OCI-LY3 (cell line): ENCODE measurements at regions not wholly inside any gene's neighbourhood (a gene's known extent, or its start where the extent isn't known, plus 50 kb on each side); places are given as distances from the start of the nearest gene placed in this dataset.
"Not testable (repeated sequence)": the region's sequence is repeated elsewhere in the genome, so short reads cannot be mapped to it uniquely, and the experiment has no call there.

ENCODE experiments used
- H2AFZ ChIP-seq: fragments of 200-600, 300-600 bp; shearing (Covaris generic); 2 replicates; pipeline ENCODE4 v1.6.0; 2014; ENCODE audit warnings: antibody characterized with exemption, low read depth, low read length
- H3K27ac ChIP-seq: fragments of 200-600, 300-600 bp; sonication (generic); 2 replicates; pipeline ENCODE4 v1.5.1; 2014; ENCODE audit warnings: mild to moderate bottlenecking, low read length, moderate library complexity, mixed read lengths
- H3K27me3 ChIP-seq: fragments of 200-600, 300-600 bp; sonication (generic); 2 replicates; pipeline ENCODE4 v1.6.1; 2014; ENCODE audit warnings: low read depth, low read length, mixed read lengths
- H3K36me3 ChIP-seq: fragments of 200-600, 300-600 bp; sonication (generic); replicated peaks from 2 replicates; pipeline ENCODE3; 2014; ENCODE audit warnings: low read depth, low read length, mixed read lengths
- H3K4me1 ChIP-seq: fragments of 300-600, 200-600 bp; sonication (generic); 2 replicates; pipeline ENCODE4 v1.6.1; 2014; ENCODE audit warnings: low read length, mixed read lengths
- H3K4me2 ChIP-seq: fragments of 200-600, 300-600 bp; sonication (generic); 2 replicates; pipeline ENCODE4 v1.6.1; 2014; ENCODE audit warnings: low read length, mixed read lengths
- H3K4me3 ChIP-seq: fragments of 300-600, 200-600 bp; sonication (generic); 2 replicates; pipeline ENCODE4 v1.5.1; 2014; ENCODE audit warnings: antibody characterized with exemption, mild to moderate bottlenecking, low read length, moderate library complexity
- H3K79me2 ChIP-seq: fragments of 300-600, 200-600 bp; shearing (Covaris generic); 2 replicates; pipeline ENCODE4 v1.6.1; 2014; ENCODE audit warnings: mild to moderate bottlenecking, low read length, mixed read lengths
- H3K9ac ChIP-seq: fragments of 300-600, 200-600 bp; shearing (Covaris generic); 2 replicates; pipeline ENCODE4 v1.6.0; 2014; ENCODE audit warnings: mild to moderate bottlenecking, low read length, moderate library complexity
- H3K9me3 ChIP-seq: fragments of 200-600, 300-600 bp; shearing (Covaris generic); 2 replicates; pipeline ENCODE4 v1.6.1; 2014; ENCODE audit warnings: low read length, mixed read lengths; ENCODE audit not compliant: insufficient read depth
- H4K20me1 ChIP-seq: fragments of 200-600, 300-600 bp; sonication (generic); 2 replicates; pipeline ENCODE4 v1.6.1; 2016; ENCODE audit warnings: low read length, mixed read lengths; ENCODE audit not compliant: insufficient read depth
- EZH2phosphoT487 ChIP-seq: fragments of 200-600 bp; shearing (Covaris generic); IDR thresholded peaks from 2 replicates; pipeline ENCODE4 v1.6.1; 2018; ENCODE audit warnings: antibody characterized with exemption, mixed run types, low read depth
- TF ChIP-seq, protein P1 (sequence below): fragments of 200-600, 300-600 bp; sonication (generic); IDR thresholded peaks from 2 replicates; pipeline ENCODE4 v1.5.1; 2014; ENCODE audit warnings: antibody characterized with exemption, low read length, low read depth

DNA sequence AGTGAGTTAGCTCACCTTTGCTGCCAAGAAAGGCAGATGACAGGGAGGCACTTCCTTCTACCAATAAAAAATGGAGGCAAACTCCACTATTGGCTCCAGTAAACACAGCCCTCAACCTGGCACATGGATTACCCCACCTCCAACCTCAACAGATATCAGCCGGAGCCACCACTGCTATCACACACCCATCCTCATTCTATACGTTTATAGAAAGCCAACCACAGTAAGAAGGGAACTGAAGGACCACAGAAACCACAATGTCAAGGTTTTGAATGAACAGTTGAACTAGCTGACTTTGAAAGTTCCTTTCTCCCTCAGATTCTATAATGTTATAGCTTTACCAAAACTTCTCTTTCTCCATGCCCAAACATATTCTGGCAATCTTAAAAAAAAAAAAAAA is 526.2 kb downstream of the UQCRFS1 start:
- Histone ChIP-seq H3K9ac (no peak overlapping the region), H3K4me1 (no peaks in the 10 kb centered on the region), H3K79me2 (no peaks in the 10 kb centered on the region), H3K27me3 (no peaks in the 10 kb centered on the region), H2AFZ (no peak overlapping the region), H3K36me3 (no peaks in the 10 kb centered on the region), H3K27ac (no peak overlapping the region), H3K4me2 (no peak overlapping the region), H3K9me3 (no peaks in the 10 kb centered on the region), H3K4me3 (no peak overlapping the region), H4K20me1 (no peaks in the 10 kb centered on the region)
- TF ChIP-seq, protein P1, sequence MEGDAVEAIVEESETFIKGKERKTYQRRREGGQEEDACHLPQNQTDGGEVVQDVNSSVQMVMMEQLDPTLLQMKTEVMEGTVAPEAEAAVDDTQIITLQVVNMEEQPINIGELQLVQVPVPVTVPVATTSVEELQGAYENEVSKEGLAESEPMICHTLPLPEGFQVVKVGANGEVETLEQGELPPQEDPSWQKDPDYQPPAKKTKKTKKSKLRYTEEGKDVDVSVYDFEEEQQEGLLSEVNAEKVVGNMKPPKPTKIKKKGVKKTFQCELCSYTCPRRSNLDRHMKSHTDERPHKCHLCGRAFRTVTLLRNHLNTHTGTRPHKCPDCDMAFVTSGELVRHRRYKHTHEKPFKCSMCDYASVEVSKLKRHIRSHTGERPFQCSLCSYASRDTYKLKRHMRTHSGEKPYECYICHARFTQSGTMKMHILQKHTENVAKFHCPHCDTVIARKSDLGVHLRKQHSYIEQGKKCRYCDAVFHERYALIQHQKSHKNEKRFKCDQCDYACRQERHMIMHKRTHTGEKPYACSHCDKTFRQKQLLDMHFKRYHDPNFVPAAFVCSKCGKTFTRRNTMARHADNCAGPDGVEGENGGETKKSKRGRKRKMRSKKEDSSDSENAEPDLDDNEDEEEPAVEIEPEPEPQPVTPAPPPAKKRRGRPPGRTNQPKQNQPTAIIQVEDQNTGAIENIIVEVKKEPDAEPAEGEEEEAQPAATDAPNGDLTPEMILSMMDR = no peak
- TF ChIP-seq EZH2phosphoT487 = no peak

GRCh38 chr19:28685802-28686201 is 527.1 kb downstream of the UQCRFS1 start:
- no peaks in the 10 kb centered on the region for H3K4me1 ChIP-seq
- no peaks in the 10 kb centered on the region for H3K79me2 ChIP-seq
- H3K9ac ChIP-seq = no peak overlapping the region
- no peaks in the 10 kb centered on the region for H3K36me3 ChIP-seq
- no peak overlapping the region for H2AFZ ChIP-seq
- H3K27me3 ChIP-seq = no peaks in the 10 kb centered on the region
- no peak for TF ChIP-seq EZH2phosphoT487
- TF ChIP-seq, protein P1 = no peak
- H3K27ac ChIP-seq = no peak overlapping the region
- H4K20me1 ChIP-seq = no peaks in the 10 kb centered on the region
- H3K4me2 ChIP-seq = no peak overlapping the region
- no peak overlapping the region for H3K4me3 ChIP-seq
- H3K9me3 ChIP-seq = no peaks in the 10 kb centered on the region

GRCh38 chr19:28685077-28685476 is 527.9 kb downstream of the UQCRFS1 start:
- not testable (repeated sequence) for H3K36me3 ChIP-seq, H3K9ac ChIP-seq, H3K27me3 ChIP-seq, H3K79me2 ChIP-seq, H3K4me1 ChIP-seq, H3K27ac ChIP-seq, H2AFZ ChIP-seq, H3K9me3 ChIP-seq, H3K4me2 ChIP-seq, H4K20me1 ChIP-seq, H3K4me3 ChIP-seq

DNA sequence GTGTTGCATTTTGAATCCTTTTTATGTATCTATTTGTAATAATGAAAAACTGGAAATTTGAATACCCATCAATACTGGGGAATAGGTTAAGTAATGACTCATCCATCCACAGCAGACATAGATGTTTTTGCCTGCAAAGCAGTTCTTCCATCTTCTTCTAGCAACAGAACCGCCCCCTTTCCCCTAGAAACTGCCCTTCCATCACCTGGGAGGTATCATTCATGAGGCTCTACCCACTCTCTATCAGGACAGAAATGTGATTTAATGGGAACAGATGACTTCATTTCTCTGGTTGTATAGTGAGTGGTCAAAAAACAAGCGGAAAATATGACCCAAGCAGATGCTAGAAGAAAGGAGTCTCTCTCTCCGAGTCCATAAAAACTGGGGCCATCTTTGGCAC is 532.8 kb downstream of the UQCRFS1 start:
- H3K27ac ChIP-seq = no peak overlapping the region
- H3K4me2 ChIP-seq = no peak overlapping the region
- H3K9ac ChIP-seq = no peak overlapping the region
- no peaks in the 10 kb centered on the region for H3K9me3 ChIP-seq
- no peaks in the 10 kb centered on the region for H3K36me3 ChIP-seq
- no peak overlapping the region for H2AFZ ChIP-seq
- H3K4me3 ChIP-seq = no peak overlapping the region
- H4K20me1 ChIP-seq = no peaks in the 10 kb centered on the region
- H3K27me3 ChIP-seq = no peaks in the 10 kb centered on the region
- H3K4me1 ChIP-seq = no peaks in the 10 kb centered on the region
- TF ChIP-seq, protein P1 = no peak
- no peak for TF ChIP-seq EZH2phosphoT487
- H3K79me2 ChIP-seq = no peaks in the 10 kb centered on the region

DNA sequence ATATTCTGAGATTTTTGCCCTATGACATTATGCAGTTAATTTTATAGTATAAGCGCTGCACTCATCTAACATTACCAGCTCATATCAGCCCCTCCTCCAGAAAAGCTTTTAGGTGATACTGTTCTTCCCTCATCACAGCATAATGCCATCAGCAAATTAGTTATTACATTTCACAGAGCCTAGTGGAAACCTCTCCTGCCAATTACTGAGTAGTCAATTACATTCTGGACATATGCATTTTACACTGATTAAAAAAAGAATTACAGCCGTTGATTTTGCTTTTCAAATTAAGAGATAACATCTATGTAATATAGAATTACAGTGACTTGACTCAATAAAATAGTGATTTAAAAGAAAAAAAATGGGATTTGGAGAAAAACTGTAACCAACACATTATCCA is 542.1 kb downstream of the UQCRFS1 start:
- no peak overlapping the region for H3K4me3 ChIP-seq
- H3K9me3 ChIP-seq = peaks cover 25% of the 10 kb centered on the region
- H3K4me2 ChIP-seq = no peak overlapping the region
- no peaks in the 10 kb centered on the region for H3K36me3 ChIP-seq
- H3K9ac ChIP-seq = no peak overlapping the region
- no peak overlapping the region for H3K27ac ChIP-seq
- no peak for TF ChIP-seq EZH2phosphoT487
- TF ChIP-seq, protein P1 = no peak
- H2AFZ ChIP-seq = no peak overlapping the region
- H3K79me2 ChIP-seq = no peaks in the 10 kb centered on the region
- no peaks in the 10 kb centered on the region for H4K20me1 ChIP-seq
- no peaks in the 10 kb centered on the region; the same call in 1 of the 2 replicates for H3K27me3 ChIP-seq
- H3K4me1 ChIP-seq = no peaks in the 10 kb centered on the region
